DOHH2 (cell line): ENCODE measurements at regions not wholly inside any gene's neighbourhood (a gene's known extent, or its start where the extent isn't known, plus 50 kb on each side); places are given as distances from the start of the nearest gene placed in this dataset.

Experiments used
- H3F3A ChIP-seq: fragments of 200-600 bp; sonication (generic), shearing (Covaris generic); 2 replicates; pipeline ENCODE4 v1.6.0; 2016; ENCODE audit warnings: antibody characterized with exemption, mild to moderate bottlenecking; ENCODE audit not compliant: control insufficient read depth, insufficient read depth
- H3K27ac ChIP-seq: fragments of 200-600 bp; sonication (generic); 2 replicates; pipeline ENCODE4 v1.5.1; 2014; ENCODE audit warnings: low read depth, mild to moderate bottlenecking, low read length, moderate library complexity
- H3K27me3 ChIP-seq: fragments of 200-600 bp; sonication (generic); 2 replicates; pipeline ENCODE4 v1.6.1; 2014; ENCODE audit warnings: mild to moderate bottlenecking, low read length, mixed read lengths; ENCODE audit not compliant: control insufficient read depth
- H3K36me3 ChIP-seq: fragments of 200-600 bp; sonication (generic); 2 replicates; pipeline ENCODE4 v1.6.1; 2014; ENCODE audit warnings: mild to moderate bottlenecking, low read length, moderate library complexity, mixed read lengths; ENCODE audit not compliant: control insufficient read depth
- H3K4me1 ChIP-seq: fragments of 200-600 bp; sonication (generic); 2 replicates; pipeline ENCODE4 v1.6.1; 2014; ENCODE audit warnings: mild to moderate bottlenecking, low read length, mixed read lengths; ENCODE audit not compliant: control insufficient read depth
- H3K4me2 ChIP-seq: fragments of 200-600 bp; sonication (generic); 2 replicates; pipeline ENCODE4 v1.6.0; 2014; ENCODE audit warnings: mild to moderate bottlenecking, low read length, moderate library complexity
- H3K4me3 ChIP-seq: fragments of 200-600 bp; sonication (generic); 2 replicates; pipeline ENCODE4 v1.5.1; 2014; ENCODE audit warnings: mild to moderate bottlenecking, low read length, mixed read lengths
- H3K79me2 ChIP-seq: fragments of 200-600 bp; sonication (generic); 2 replicates; pipeline ENCODE4 v1.6.1; 2014; ENCODE audit warnings: mild to moderate bottlenecking, low read length, mixed read lengths; ENCODE audit not compliant: control insufficient read depth
- H3K9me2 ChIP-seq: fragments of 200-600 bp; sonication (generic); replicated peaks from 2 replicates; pipeline ENCODE4 v1.6.1; 2014; ENCODE audit warnings: mild to moderate bottlenecking, low read length, mixed read lengths; ENCODE audit not compliant: control insufficient read depth
- H3K9me3 ChIP-seq: fragments of 200-600 bp; sonication (generic); 2 replicates; pipeline ENCODE4 v1.6.1; 2014; ENCODE audit warnings: antibody characterized with exemption, low read length, mixed read lengths; ENCODE audit not compliant: control insufficient read depth, insufficient read depth
- H4K20me1 ChIP-seq: fragments of 200-600 bp; sonication (generic); 2 replicates; pipeline ENCODE4 v1.6.0; 2014; ENCODE audit warnings: low read depth, mild to moderate bottlenecking, antibody characterized with exemption, low read length, moderate library complexity; ENCODE audit not compliant: control insufficient read depth, insufficient read depth
- CTCF ChIP-seq: fragments of 200-600 bp; sonication (generic); IDR thresholded peaks from one replicate; pipeline ENCODE4 v1.5.1; 2014; ENCODE audit warnings: antibody characterized with exemption, mild to moderate bottlenecking, low read depth, low read length; ENCODE audit not compliant: poor library complexity, severe bottlenecking
- EZH2phosphoT487 ChIP-seq: fragments of 200-600 bp; sonication (generic); IDR thresholded peaks from 2 replicates; pipeline ENCODE4 v1.6.1; 2017; ENCODE audit warnings: borderline replicate concordance, mild to moderate bottlenecking, antibody characterized with exemption, low read length, moderate library complexity, mixed read lengths

GRCh38 chr6:139872665-139873064 lies 498.2 kb upstream of the CITED2 start:
- no peak overlapping the region for H3K27ac ChIP-seq
- no peaks in the 10 kb centered on the region for H4K20me1 ChIP-seq
- no peaks in the 10 kb centered on the region for H3K79me2 ChIP-seq
- no peaks in the 10 kb centered on the region for H3K36me3 ChIP-seq
- H3F3A ChIP-seq, result no peaks in the 10 kb centered on the region
- H3K9me2 ChIP-seq, result no peaks in the 10 kb centered on the region
- no peaks in the 10 kb centered on the region for H3K27me3 ChIP-seq
- TF ChIP-seq CTCF, result no peak
- no peak for TF ChIP-seq EZH2phosphoT487
- no peak overlapping the region for H3K4me2 ChIP-seq
- H3K4me1 ChIP-seq, result no peaks in the 10 kb centered on the region
- H3K4me3 ChIP-seq, result no peak overlapping the region
- H3K9me3 ChIP-seq, result no peaks in the 10 kb centered on the region

- Histone ChIP-seq H3K79me2 (no peaks in the 10 kb centered on the region), H3K27ac (no peak overlapping the region), H3K36me3 (no peaks in the 10 kb centered on the region), H3K27me3 (no peaks in the 10 kb centered on the region), H3K9me2 (no peaks in the 10 kb centered on the region), H3K4me2 (no peak overlapping the region), H4K20me1 (no peaks in the 10 kb centered on the region), H3K4me3 (no peak overlapping the region), H3F3A (no peaks in the 10 kb centered on the region), H3K4me1 (no peaks in the 10 kb centered on the region), H3K9me3 (no peaks in the 10 kb centered on the region)
- TF ChIP-seq CTCF (no peak), EZH2phosphoT487 (no peak)
Measured at GRCh38 chr6:139871803-139872510, 497.5 kb upstream of the CITED2 start.

- Histone ChIP-seq H3K27me3 (no peaks in the 10 kb centered on the region), H4K20me1 (no peaks in the 10 kb centered on the region), H3F3A (no peaks in the 10 kb centered on the region), H3K9me3 (no peaks in the 10 kb centered on the region), H3K36me3 (no peaks in the 10 kb centered on the region), H3K79me2 (no peaks in the 10 kb centered on the region), H3K4me2 (no peak overlapping the region), H3K4me1 (no peaks in the 10 kb centered on the region), H3K27ac (no peak overlapping the region), H3K9me2 (no peaks in the 10 kb centered on the region), H3K4me3 (no peak overlapping the region)
- no peak for TF ChIP-seq CTCF
- no peak for TF ChIP-seq EZH2phosphoT487
Measured at GRCh38 chr6:139871165-139871710, 496.8 kb upstream of the CITED2 start.
